ENCODE measurements at regions not wholly inside any gene's neighbourhood (a gene's known extent, or its start where the extent isn't known, plus 50 kb on each side); places are given as distances from the start of the nearest gene placed in this dataset.

DNA sequence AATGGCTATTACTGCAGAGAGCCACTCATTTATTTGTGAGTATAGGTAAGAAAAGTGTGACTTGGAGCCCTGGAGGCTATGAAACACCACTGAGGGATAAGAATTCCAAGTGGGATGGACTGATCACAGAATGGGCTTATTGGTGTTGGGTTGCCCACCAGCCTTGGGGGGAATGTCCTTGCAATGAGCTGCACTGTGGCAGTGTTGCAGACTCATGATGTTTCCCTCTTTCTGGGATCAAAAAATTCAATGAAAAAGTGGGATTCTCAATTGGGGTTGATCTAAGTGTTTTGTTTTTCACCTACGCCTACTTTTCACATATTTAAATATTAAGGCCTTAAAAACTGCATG, 1024.5 kb upstream of the PCDH10 start:
- TF ChIP-seq, protein P1, sequence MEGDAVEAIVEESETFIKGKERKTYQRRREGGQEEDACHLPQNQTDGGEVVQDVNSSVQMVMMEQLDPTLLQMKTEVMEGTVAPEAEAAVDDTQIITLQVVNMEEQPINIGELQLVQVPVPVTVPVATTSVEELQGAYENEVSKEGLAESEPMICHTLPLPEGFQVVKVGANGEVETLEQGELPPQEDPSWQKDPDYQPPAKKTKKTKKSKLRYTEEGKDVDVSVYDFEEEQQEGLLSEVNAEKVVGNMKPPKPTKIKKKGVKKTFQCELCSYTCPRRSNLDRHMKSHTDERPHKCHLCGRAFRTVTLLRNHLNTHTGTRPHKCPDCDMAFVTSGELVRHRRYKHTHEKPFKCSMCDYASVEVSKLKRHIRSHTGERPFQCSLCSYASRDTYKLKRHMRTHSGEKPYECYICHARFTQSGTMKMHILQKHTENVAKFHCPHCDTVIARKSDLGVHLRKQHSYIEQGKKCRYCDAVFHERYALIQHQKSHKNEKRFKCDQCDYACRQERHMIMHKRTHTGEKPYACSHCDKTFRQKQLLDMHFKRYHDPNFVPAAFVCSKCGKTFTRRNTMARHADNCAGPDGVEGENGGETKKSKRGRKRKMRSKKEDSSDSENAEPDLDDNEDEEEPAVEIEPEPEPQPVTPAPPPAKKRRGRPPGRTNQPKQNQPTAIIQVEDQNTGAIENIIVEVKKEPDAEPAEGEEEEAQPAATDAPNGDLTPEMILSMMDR (optimal IDR thresholded peaks at IDR 0.05 in 1 of 3, IDR thresholded peaks at IDR 0.05 in 1 of 3, conservative IDR thresholded peaks at IDR 0.05 in 1 of 3; ENCODE audit: extremely low read depth in 1 of 3, insufficient read depth in 2 of 3, low read length in 3 of 3): no peak
- TF ChIP-seq EZH2 (IDR thresholded peaks at IDR 0.05; ENCODE audit: low read length): no peak
